ENCODE measurements at regions not wholly inside any gene's neighbourhood (a gene's known extent, or its start where the extent isn't known, plus 50 kb on each side); places are given as distances from the start of the nearest gene placed in this dataset.

DNA sequence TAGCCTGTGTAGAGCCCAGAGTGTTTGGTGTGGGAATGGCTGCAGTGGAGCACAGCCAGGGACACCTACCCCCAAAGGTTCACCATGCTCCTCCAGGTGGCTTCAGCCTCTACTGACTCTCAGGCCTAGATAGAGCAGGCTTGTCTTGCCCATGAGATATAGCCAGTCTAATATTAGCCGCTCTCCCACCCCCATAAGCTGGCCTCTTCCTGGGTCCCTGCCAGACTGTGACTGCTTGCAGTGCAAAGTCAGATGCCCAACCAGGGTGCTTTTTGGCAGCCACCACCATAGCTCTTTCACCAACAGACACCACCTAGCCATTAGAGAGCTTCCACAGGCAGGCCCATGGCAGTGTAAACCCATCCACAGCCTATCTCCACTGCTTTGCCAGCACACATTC lies 405.3 kb downstream of the MBD2 start:
- no peak for DNase-seq (ENCODE audit: low read depth in 2 of 2)

- DNase-seq (ENCODE audit: low read depth in 2 of 2) = no peak
These were observed 406.2 kb downstream of the MBD2 start for GRCh38 chr18:53817976-53818950.

DNA sequence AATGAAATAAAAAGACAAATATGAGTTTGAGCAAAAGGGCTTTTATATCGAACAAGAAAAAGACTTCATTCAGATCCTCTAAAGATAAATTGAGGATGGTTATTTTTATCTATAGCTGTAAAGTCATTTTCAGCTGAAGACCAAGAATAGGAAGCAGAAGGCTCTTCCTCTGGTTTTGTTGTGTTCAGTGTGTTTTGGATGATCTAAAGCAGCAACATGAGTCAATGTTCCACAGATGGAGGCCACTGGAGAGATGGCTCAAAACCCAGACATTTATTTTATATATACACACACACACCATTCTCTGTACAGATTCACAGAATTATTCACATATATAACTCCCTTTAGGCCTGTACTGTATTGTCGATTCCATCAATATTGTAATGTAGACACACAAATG lies 424.3 kb downstream of the MBD2 start:
- DNase-seq (ENCODE audit: low read depth in 2 of 2) = no peak

- no peak for DNase-seq (ENCODE audit: low read depth in 2 of 2)
These were observed 425.3 kb downstream of the MBD2 start for GRCh38 chr18:53799134-53799533.

DNA sequence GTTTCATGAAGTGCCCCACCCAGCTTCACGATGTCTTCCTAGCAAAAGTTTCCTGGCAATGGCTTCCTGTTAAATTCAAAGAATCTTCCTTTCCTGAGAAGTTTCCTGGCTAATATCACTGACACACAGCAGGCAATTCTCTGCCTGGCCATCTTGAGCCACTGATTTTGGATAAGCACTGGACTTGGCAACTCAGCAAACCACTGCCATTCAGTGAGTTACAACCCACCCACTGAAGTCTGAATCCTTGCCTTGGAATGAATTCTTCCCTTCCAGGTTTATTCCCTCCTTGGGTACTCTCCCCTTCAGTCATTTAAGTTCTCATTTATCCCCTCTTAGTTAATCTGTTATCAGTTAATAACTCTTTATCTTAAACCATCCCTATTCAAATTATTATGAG lies 426.0 kb downstream of the MBD2 start:
- no peak for DNase-seq (ENCODE audit: low read depth in 2 of 2)

DNA sequence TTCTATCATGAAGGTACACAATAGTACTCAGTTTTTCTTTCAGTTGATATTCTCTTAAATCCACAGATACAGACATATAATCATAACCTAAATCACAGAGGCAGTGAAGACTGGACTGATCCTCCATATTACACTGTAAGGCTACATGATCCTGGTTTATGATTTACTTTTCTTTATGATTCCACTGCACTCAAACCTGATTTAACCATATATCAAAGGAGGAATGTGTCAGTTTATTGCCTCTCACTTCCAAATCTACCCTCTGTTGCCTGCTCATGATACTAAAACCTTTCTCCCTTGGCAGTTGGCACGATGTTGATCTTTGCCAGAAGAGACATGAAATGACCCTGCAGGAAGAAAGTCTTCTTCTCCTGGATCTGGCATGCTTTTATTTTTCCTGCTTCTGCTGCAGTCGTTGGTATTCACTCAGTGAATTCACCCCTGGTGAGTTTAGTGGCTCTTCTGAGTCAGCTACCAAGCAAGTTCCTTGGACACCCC lies 426.4 kb downstream of the MBD2 start:
- DNase-seq (ENCODE audit: low read depth in 2 of 2) = no peak

DNA sequence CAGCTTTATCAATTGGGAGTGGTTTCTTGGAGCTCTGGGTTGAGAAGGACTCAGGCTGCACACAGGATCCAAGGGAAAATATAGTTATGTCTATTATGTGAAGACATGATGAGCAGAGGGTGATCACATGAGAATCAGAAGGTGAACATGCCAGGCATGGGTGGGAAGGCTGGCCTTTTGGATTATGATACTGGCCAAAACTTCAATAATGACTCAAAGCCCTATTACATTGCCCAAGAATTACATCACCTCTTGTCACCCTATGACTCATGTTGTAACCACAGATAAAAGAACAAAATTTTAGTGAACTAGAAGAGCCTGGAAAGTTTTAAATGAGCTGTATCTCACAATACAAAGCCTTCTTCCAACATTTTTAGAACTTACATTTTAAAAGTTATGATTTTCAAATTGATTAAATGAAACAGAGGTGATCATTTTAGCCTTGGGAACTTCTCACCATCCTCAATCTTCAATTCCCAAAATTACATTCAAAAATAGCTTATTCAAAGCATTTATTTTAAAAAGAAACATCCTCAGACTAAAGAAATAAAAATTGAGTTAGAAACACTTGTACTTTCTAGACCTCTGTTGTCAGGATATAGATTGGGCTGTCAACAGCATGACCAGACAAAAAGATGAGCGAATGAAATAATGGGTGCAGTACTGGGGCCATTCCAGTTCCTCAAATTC lies 428.3 kb downstream of the MBD2 start:
- DNase-seq (ENCODE audit: low read depth in 2 of 2) = no peak

- DNase-seq (ENCODE audit: low read depth in 2 of 2) = no peak
These were observed 428.9 kb downstream of the MBD2 start for GRCh38 chr18:53795610-53796009.

- no peak for DNase-seq (ENCODE audit: low read depth in 2 of 2)
These were observed 429.4 kb downstream of the MBD2 start for GRCh38 chr18:53795061-53795460.

GRCh38 chr18:53792762-53793161 lies 431.7 kb downstream of the MBD2 start:
- no peak for DNase-seq (ENCODE audit: low read depth in 2 of 2)

DNA sequence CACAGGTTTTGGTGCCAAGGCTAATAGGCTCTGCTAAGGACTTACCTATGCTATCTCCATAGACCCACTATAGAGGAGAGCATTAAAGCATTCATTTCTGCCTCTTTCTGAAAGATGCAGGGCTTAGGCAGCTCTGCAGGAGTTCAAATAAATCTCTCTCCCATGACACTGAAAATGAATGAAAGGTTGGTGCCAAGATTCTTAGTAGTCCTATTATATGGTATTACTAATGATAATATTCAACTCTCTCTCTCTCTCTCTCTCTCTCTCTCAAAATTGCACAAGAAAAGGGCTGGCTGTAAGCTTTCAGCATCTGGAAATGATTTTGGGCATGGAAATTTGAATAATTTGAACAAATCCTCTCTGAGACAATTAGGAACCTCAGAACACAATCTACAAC lies 433.7 kb downstream of the MBD2 start:
- no peak for DNase-seq (ENCODE audit: low read depth in 2 of 2)

GRCh38 chr18:53789376-53790247 lies 434.9 kb downstream of the MBD2 start:
- DNase-seq (ENCODE audit: low read depth in 2 of 2) = no peak

GRCh38 chr18:53785811-53786210 lies 438.7 kb downstream of the MBD2 start:
- no peak for DNase-seq (ENCODE audit: low read depth in 2 of 2)

GRCh38 chr18:53784253-53784652 lies 440.2 kb downstream of the MBD2 start:
- no peak for DNase-seq (ENCODE audit: low read depth in 2 of 2)

DNA sequence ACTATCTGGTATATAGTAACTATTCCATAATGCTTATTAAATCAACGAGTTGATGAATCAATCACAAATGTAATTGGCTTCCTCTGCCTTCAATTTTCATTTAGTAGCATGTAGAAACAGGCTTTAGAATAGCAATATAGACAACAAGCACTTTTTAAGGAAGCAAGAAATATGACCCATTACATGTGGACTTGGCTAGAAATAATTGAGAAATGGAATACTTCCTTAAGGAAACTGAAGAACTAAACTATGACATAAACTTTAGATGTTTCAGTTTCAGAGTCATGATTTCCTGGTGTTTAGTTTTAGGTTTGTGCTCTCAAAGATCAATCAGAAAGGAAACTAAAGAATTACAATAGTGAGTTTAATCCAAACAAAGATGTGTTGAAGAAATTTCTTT lies 443.8 kb downstream of the MBD2 start:
- no peak for DNase-seq (ENCODE audit: low read depth in 2 of 2)

- no peak for DNase-seq (ENCODE audit: low read depth in 2 of 2)
These were observed 452.2 kb downstream of the MBD2 start for GRCh38 chr18:53772293-53772692.

DNA sequence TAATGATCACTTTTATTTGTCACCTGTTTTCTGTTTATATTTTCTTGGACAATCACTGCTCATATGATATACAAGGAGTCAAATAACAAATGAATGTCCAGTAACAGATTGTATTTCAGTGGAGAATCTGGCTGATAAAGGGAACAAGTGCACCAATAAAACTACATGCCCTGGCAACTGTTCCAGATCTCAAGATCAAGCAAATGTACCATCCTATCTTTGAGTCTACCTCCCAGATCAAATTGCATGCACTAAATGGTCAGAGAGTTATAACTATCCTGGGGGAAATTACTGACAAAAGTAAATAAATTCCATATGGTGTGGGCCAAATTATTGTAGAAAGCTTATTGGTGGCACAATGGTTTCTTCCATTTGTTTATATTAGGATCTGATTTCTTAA lies 452.8 kb downstream of the MBD2 start:
- DNase-seq (ENCODE audit: low read depth in 2 of 2) = no peak

DNA sequence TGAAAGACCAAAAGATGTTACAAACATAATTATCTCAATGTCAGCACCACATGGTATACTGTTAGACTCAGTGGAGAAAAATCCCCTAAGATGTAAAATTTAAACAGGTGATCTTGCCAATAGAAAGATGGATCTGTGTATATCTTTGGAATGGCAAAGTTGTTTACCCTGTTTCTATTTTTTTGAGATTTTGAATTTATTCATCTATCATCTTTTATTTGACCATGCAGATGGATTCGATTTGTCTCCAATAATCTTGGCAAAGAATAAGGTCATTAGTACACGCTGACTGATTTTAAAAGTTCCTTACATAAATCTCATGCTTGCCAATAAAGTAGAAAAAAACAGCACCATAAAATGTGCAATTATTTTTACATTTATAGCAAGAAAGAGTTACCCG lies 459.3 kb downstream of the MBD2 start:
- DNase-seq (ENCODE audit: low read depth in 2 of 2) = no peak

GRCh38 chr18:53764086-53764485 lies 460.4 kb downstream of the MBD2 start:
- DNase-seq (ENCODE audit: low read depth in 2 of 2) = no peak

DNA sequence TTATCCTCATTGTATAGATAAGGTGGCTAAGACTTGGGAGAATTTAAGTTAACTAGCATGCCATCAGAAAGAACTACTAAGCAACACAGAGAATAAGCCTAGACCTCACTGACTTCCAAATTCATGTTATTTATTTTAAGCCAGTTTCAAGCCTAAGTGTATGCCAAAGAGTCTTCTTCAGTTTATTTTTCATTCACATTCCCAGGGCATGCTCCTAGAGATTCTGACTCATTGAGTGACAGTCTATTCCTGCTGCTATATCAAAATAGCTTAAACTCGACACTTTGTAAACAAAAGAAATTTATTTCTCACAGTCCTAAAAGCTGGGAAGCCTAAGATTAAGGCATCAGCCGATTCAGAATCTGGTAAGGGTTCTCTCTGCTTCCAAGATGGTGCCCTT lies 467.1 kb downstream of the MBD2 start:
- no peak for DNase-seq (ENCODE audit: low read depth in 2 of 2)

- DNase-seq (ENCODE audit: low read depth in 2 of 2) = no peak
These were observed 467.9 kb downstream of the MBD2 start for GRCh38 chr18:53756610-53756972.

Data from dermis microvascular lymphatic vessel endothelial cell (primary cell).